ENCODE measurements at regions not wholly inside any gene's neighbourhood (a gene's known extent, or its start where the extent isn't known, plus 50 kb on each side); places are given as distances from the start of the nearest gene placed in this dataset.

GRCh38 chr18:69109686-69110085 lies 291.0 kb upstream of the DOK6 start:
- Histone ChIP-seq H3K9ac (ENCODE audit: low read depth, low read length) (no peak overlapping the region), H3K4me3 (ENCODE audit: low read length) (no peak overlapping the region), H3K4me2 (ENCODE audit: low read length) (no peak overlapping the region), H3K9me3 (replicated peaks; ENCODE audit: low read length) (no peaks in the 10 kb centered on the region), H3K27me3 (ENCODE audit: control insufficient read depth, insufficient read depth, low read length) (no peaks in the 10 kb centered on the region), H3K36me3 (ENCODE audit: insufficient read depth, low read length) (no peaks in the 10 kb centered on the region), H3K4me1 (ENCODE audit: control insufficient read depth, insufficient read depth, low read length) (no peaks in the 10 kb centered on the region)

DNA sequence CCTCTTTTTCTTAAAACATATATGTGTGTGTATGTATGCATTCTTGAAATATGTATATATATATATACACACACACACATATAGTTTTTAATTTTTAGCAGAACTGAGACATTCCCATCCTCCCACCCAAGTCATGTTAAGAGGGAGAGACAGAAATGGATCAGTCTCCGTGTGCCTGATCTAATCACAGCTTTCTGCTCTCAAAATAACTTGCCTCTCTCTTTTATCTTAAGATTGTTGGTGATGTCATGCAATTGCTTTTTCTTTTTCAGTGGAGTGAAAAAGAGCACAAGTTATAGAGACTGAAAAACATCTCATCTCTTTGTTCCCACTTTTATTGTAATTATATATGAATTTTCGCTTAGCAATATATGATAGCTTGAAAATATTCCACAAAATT lies 279.9 kb upstream of the DOK6 start:
- H3K9ac ChIP-seq (ENCODE audit: low read depth, low read length) = no peak overlapping the region
- no peaks in the 10 kb centered on the region for H3K27me3 ChIP-seq (ENCODE audit: control insufficient read depth, insufficient read depth, low read length)
- H3K4me1 ChIP-seq (ENCODE audit: control insufficient read depth, insufficient read depth, low read length) = no peaks in the 10 kb centered on the region
- no peaks in the 10 kb centered on the region for H3K9me3 ChIP-seq (replicated peaks; ENCODE audit: low read length)
- no peaks in the 10 kb centered on the region for H3K36me3 ChIP-seq (ENCODE audit: insufficient read depth, low read length)
- H3K4me2 ChIP-seq (ENCODE audit: low read length) = no peak overlapping the region
- H3K4me3 ChIP-seq (ENCODE audit: low read length) = no peak overlapping the region

DNA sequence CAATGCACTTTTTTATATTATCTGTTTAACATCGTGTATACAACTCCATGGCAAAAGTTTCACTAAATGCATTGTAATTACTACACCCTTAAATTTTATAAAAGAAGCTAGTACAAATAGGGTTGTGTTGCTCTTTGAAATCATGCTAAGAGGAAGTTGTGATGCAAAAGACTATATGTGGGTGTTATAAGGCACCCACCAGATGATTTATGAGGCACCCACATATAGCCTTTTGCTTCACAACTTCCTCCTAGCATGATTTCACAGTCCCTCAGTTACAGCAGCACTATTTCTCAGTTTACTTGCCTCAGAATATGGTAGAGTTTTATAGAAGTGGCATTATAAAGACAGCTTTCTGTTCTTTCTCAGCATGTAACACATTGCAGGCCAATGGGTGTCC lies 277.3 kb upstream of the DOK6 start:
- H3K9ac ChIP-seq (ENCODE audit: low read depth, low read length) = no peak overlapping the region
- no peaks in the 10 kb centered on the region for H3K9me3 ChIP-seq (replicated peaks; ENCODE audit: low read length)
- no peaks in the 10 kb centered on the region for H3K4me1 ChIP-seq (ENCODE audit: control insufficient read depth, insufficient read depth, low read length)
- no peaks in the 10 kb centered on the region for H3K27me3 ChIP-seq (ENCODE audit: control insufficient read depth, insufficient read depth, low read length)
- no peaks in the 10 kb centered on the region for H3K36me3 ChIP-seq (ENCODE audit: insufficient read depth, low read length)
- no peak overlapping the region for H3K4me3 ChIP-seq (ENCODE audit: low read length)
- H3K4me2 ChIP-seq (ENCODE audit: low read length) = no peak overlapping the region

DNA sequence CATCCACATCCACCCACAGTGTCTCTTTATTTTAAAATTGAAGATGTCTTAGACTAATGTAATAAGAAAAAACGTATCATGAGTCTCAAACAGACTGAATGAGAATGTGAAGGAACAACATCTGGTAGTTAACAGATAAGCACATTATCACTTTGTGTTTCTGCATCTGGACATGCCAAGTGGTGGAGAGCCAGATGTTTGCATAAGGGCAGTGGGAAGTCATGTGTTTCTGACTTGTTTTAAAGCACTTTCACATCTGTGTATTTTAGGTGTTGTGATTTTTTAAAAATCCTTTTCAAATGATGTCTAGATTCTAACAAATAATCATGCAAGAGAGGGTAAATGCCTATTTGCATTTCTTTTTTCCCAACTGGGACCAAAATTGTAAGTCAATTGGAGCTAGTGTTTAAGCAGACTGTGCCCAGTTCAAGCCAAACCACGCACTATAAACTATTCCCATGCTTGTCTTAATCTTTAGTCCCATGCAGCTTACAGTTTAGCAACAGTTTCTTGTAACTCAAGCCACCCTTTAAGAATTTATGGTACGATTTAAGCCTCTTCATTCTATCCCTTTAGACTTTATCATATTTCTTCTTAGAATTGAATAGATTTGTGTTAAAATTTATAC lies 272.7 kb upstream of the DOK6 start:
- Histone ChIP-seq H3K9ac (ENCODE audit: low read depth, low read length) (no peak overlapping the region), H3K27me3 (ENCODE audit: control insufficient read depth, insufficient read depth, low read length) (no peaks in the 10 kb centered on the region)

GRCh38 chr18:69128566-69128965 lies 272.1 kb upstream of the DOK6 start:
- Histone ChIP-seq H3K36me3 (ENCODE audit: insufficient read depth, low read length) (no peaks in the 10 kb centered on the region), H3K4me2 (ENCODE audit: low read length) (no peak overlapping the region), H3K9me3 (replicated peaks; ENCODE audit: low read length) (no peaks in the 10 kb centered on the region), H3K27me3 (ENCODE audit: control insufficient read depth, insufficient read depth, low read length) (no peaks in the 10 kb centered on the region), H3K4me1 (ENCODE audit: control insufficient read depth, insufficient read depth, low read length) (no peaks in the 10 kb centered on the region), H3K4me3 (ENCODE audit: low read length) (no peak overlapping the region), H3K9ac (ENCODE audit: low read depth, low read length) (no peak overlapping the region)

More for the DNA sequence above, 272.7 kb upstream of the DOK6 start:
- no peak overlapping the region for H3K4me3 ChIP-seq (ENCODE audit: low read length)
- H3K4me1 ChIP-seq (ENCODE audit: control insufficient read depth, insufficient read depth, low read length) = no peaks in the 10 kb centered on the region
- no peaks in the 10 kb centered on the region for H3K9me3 ChIP-seq (replicated peaks; ENCODE audit: low read length)
- H3K36me3 ChIP-seq (ENCODE audit: insufficient read depth, low read length) = no peaks in the 10 kb centered on the region
- H3K4me2 ChIP-seq (ENCODE audit: low read length) = no peak overlapping the region

DNA sequence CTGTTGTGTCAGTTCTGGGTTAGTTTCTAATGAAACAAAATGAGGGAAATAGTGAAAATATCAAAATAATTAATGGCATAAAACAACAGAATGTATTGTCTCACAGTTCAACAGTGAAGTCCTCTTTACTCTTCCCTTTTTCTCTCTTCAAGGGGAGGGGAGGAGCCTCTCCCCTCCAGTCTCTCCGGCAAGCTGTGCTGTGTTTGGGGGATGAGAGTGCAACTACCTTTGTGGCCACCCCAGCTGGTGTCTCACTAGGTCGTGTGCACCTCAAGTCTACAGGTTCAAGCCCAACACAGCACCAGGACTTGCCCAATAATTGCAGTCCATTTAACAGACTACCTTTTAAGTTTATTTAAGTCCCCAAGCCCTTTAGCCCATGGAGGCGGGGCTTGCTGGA lies 271.7 kb upstream of the DOK6 start:
- H3K4me1 ChIP-seq (ENCODE audit: control insufficient read depth, insufficient read depth, low read length) = no peaks in the 10 kb centered on the region
- no peaks in the 10 kb centered on the region for H3K36me3 ChIP-seq (ENCODE audit: insufficient read depth, low read length)
- H3K4me2 ChIP-seq (ENCODE audit: low read length) = no peak overlapping the region
- H3K4me3 ChIP-seq (ENCODE audit: low read length) = no peak overlapping the region
- no peak overlapping the region for H3K9ac ChIP-seq (ENCODE audit: low read depth, low read length)
- no peaks in the 10 kb centered on the region for H3K27me3 ChIP-seq (ENCODE audit: control insufficient read depth, insufficient read depth, low read length)
- H3K9me3 ChIP-seq (replicated peaks; ENCODE audit: low read length) = no peaks in the 10 kb centered on the region

- no peak overlapping the region for H3K4me2 ChIP-seq (ENCODE audit: low read length)
- no peaks in the 10 kb centered on the region for H3K9me3 ChIP-seq (replicated peaks; ENCODE audit: low read length)
- no peaks in the 10 kb centered on the region for H3K4me1 ChIP-seq (ENCODE audit: control insufficient read depth, insufficient read depth, low read length)
- no peaks in the 10 kb centered on the region for H3K36me3 ChIP-seq (ENCODE audit: insufficient read depth, low read length)
- H3K9ac ChIP-seq (ENCODE audit: low read depth, low read length) = no peak overlapping the region
- no peaks in the 10 kb centered on the region for H3K27me3 ChIP-seq (ENCODE audit: control insufficient read depth, insufficient read depth, low read length)
- H3K4me3 ChIP-seq (ENCODE audit: low read length) = no peak overlapping the region
Measured at GRCh38 chr18:69138088-69138487, 262.6 kb upstream of the DOK6 start.

GRCh38 chr18:69143084-69143483 lies 257.6 kb upstream of the DOK6 start:
- Histone ChIP-seq H3K4me1 (ENCODE audit: control insufficient read depth, insufficient read depth, low read length) (no peaks in the 10 kb centered on the region), H3K36me3 (ENCODE audit: insufficient read depth, low read length) (no peaks in the 10 kb centered on the region), H3K4me3 (ENCODE audit: low read length) (no peak overlapping the region), H3K4me2 (ENCODE audit: low read length) (no peak overlapping the region), H3K9me3 (replicated peaks; ENCODE audit: low read length) (no peaks in the 10 kb centered on the region), H3K9ac (ENCODE audit: low read depth, low read length) (no peak overlapping the region), H3K27me3 (ENCODE audit: control insufficient read depth, insufficient read depth, low read length) (no peaks in the 10 kb centered on the region)

GRCh38 chr18:69152436-69152835 lies 248.3 kb upstream of the DOK6 start:
- Histone ChIP-seq H3K9me3 (replicated peaks; ENCODE audit: low read length) (no peaks in the 10 kb centered on the region), H3K4me3 (ENCODE audit: low read length) (no peak overlapping the region), H3K27me3 (ENCODE audit: control insufficient read depth, insufficient read depth, low read length) (no peaks in the 10 kb centered on the region), H3K36me3 (ENCODE audit: insufficient read depth, low read length) (no peaks in the 10 kb centered on the region), H3K9ac (ENCODE audit: low read depth, low read length) (no peak overlapping the region), H3K4me2 (ENCODE audit: low read length) (no peak overlapping the region), H3K4me1 (ENCODE audit: control insufficient read depth, insufficient read depth, low read length) (no peaks in the 10 kb centered on the region)

DNA sequence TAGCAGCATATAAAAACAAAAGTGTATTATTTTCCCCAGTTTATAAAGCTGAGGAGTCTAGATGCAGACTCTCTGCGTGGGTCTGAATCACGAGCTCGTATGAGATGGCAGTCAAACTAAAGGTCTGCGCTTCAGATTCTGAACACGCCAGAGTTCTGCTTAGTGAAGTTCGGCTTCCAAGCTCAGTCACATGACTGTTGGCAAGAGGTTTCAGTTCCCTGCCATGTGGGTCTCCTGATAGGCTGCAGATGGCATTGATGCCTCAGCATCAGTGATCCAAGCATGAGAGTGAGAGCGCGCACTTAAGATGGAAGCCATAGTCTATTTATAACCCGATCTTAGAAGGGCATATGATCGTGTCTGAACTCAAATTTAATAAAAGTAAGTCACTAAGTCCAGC lies 242.8 kb upstream of the DOK6 start:
- Histone ChIP-seq H3K4me1 (ENCODE audit: control insufficient read depth, insufficient read depth, low read length) (peaks cover 5% of the 10 kb centered on the region), H3K4me2 (ENCODE audit: low read length) (no peak overlapping the region), H3K27me3 (ENCODE audit: control insufficient read depth, insufficient read depth, low read length) (no peaks in the 10 kb centered on the region), H3K36me3 (ENCODE audit: insufficient read depth, low read length) (no peaks in the 10 kb centered on the region), H3K9me3 (replicated peaks; ENCODE audit: low read length) (no peaks in the 10 kb centered on the region), H3K9ac (ENCODE audit: low read depth, low read length) (no peak overlapping the region), H3K4me3 (ENCODE audit: low read length) (no peak overlapping the region)

- no peaks in the 10 kb centered on the region for H3K9me3 ChIP-seq (replicated peaks; ENCODE audit: low read length)
- H3K4me1 ChIP-seq (ENCODE audit: control insufficient read depth, insufficient read depth, low read length) = peaks cover 5% of the 10 kb centered on the region
- no peak overlapping the region for H3K4me3 ChIP-seq (ENCODE audit: low read length)
- H3K27me3 ChIP-seq (ENCODE audit: control insufficient read depth, insufficient read depth, low read length) = no peaks in the 10 kb centered on the region
- H3K9ac ChIP-seq (ENCODE audit: low read depth, low read length) = no peak overlapping the region
- H3K36me3 ChIP-seq (ENCODE audit: insufficient read depth, low read length) = no peaks in the 10 kb centered on the region
- H3K4me2 ChIP-seq (ENCODE audit: low read length) = no peak overlapping the region
Measured at GRCh38 chr18:69158944-69159343, 241.7 kb upstream of the DOK6 start.

DNA sequence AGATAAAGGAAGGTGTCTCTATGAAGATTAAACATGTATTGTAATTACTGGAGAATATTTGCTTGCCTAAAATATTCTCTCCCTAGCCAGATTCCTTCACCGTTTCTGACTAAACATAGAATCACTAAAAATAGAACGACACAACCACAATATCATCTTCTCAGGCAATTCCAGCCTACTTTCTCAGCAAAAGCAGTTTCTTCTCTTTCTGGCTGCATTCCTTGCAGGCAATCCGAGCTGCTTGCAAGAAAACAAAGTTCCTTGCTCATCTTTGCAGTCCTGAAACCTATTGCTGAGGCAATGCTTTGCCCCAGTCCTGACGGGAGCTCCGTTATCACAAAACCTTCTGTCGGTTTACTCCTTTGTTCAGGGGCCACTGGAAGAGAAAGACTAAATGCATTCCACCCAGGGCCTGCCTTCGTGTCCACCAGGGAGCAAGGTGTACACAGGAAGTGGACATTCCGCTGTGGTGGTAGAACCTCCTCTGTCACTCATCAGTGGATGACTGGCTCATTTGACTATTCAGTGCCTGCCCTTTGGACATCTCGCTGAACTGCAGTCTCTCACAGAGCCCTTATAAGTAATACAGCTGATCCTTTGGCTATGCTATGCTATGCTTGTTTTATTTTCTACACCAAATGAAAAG lies 239.2 kb upstream of the DOK6 start:
- Histone ChIP-seq H3K4me3 (ENCODE audit: low read length) (no peak overlapping the region), H3K36me3 (ENCODE audit: insufficient read depth, low read length) (no peaks in the 10 kb centered on the region), H3K27me3 (ENCODE audit: control insufficient read depth, insufficient read depth, low read length) (no peaks in the 10 kb centered on the region), H3K4me1 (ENCODE audit: control insufficient read depth, insufficient read depth, low read length) (peaks cover 5% of the 10 kb centered on the region), H3K4me2 (ENCODE audit: low read length) (no peak overlapping the region), H3K9ac (ENCODE audit: low read depth, low read length) (no peak overlapping the region), H3K9me3 (replicated peaks; ENCODE audit: low read length) (no peaks in the 10 kb centered on the region)

Data from skeletal muscle satellite cell (primary cell).